ENCODE measurements at regions not wholly inside any gene's neighbourhood (a gene's known extent, or its start where the extent isn't known, plus 50 kb on each side); places are given as distances from the start of the nearest gene placed in this dataset.

- no peak for TF ChIP-seq CTCF (IDR thresholded peaks at IDR 0.05; ENCODE audit: low read length)
- no peak for TF ChIP-seq EZH2 (optimal IDR thresholded peaks at IDR 0.05; ENCODE audit: low read depth, low read length)
- TF ChIP-seq EZH2phosphoT487 (IDR thresholded peaks at IDR 0.05; ENCODE audit: low read length) = no peak
These were observed 224.9 kb downstream of the BAMBI start for GRCh38 chr10:28902215-28902614.
